ENCODE measurements at regions not wholly inside any gene's neighbourhood (a gene's known extent, or its start where the extent isn't known, plus 50 kb on each side); places are given as distances from the start of the nearest gene placed in this dataset.

DNA sequence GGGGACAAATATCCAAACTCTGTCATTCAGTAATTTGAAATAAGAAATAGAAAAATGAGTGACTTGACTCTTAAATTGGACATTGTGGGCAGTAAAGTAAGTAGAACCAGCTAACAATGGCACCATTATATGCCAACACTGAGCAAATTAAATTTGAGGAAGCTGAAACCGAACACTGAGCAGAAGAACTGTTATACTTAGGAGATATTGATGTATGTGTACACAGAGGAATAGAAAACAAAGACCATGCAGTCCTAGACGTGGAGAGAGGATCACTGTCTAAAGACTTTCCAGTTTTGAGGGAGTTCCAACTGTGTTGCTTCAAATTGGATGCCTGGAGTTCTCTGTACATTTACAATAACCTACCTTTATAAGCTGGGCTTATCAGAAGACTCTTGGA, 427.0 kb upstream of the EYS start:
- no peak overlapping the region for H3K4me3 ChIP-seq
- intact Hi-C loops (cut with micrococcal nuclease) (no loop called here), in situ Hi-C loops (cut with MboI) (no loop called here)
- no peaks in the 10 kb centered on the region for H3K9me1 ChIP-seq (ENCODE audit: control insufficient read depth, insufficient read depth, low read length)
- 3% methylated on average over 2 of the region's 2 CpGs for WGBS (ENCODE audit: insufficient coverage, low coverage, missing lambda C conversion rate)
- H3K4me1 ChIP-seq (replicated peaks in 1 of 2; ENCODE audit: control insufficient read depth in 2 of 2, insufficient read depth in 2 of 2, low read length in 2 of 2) = no peaks in the 10 kb centered on the region
- no peaks in the 10 kb centered on the region for H4K20me1 ChIP-seq (replicated peaks; ENCODE audit: control insufficient read depth, insufficient read depth, low read length)
- BruUV-seq (replicated peaks) = no TSS peak
- no peak overlapping the region for H2AFZ ChIP-seq (ENCODE audit: low read depth, low read length)
- no peak for ATAC-seq
- no peak for DNase-seq (ENCODE audit: extremely low read depth in 1 of 4, low spot score in 3 of 4)
- TF ChIP-seq ZNF239 (CRISPR knock-in tag; IDR thresholded peaks at IDR 0.05) (no peak), ZNF699 (CRISPR knock-in tag; IDR thresholded peaks at IDR 0.05; ENCODE audit: insufficient replicate concordance) (no peak), PML (IDR thresholded peaks at IDR 0.05; ENCODE audit: low read length) (no peak), TEAD2 (tag; IDR thresholded peaks at IDR 0.05) (no peak), BMI1 (IDR thresholded peaks at IDR 0.05; ENCODE audit: low read length) (no peak), JUND (IDR thresholded peaks at IDR 0.05; ENCODE audit: borderline replicate concordance, low read depth, low read length) (no peak), JUND (tag; IDR thresholded peaks at IDR 0.05; ENCODE audit: borderline replicate concordance, low read depth, low read length) (no peak), RFX5 (IDR thresholded peaks at IDR 0.05; ENCODE audit: low read depth, low read length) (no peak), WHSC1 (IDR thresholded peaks at IDR 0.05; ENCODE audit: low read length) (no peak), SNIP1 (IDR thresholded peaks at IDR 0.05; ENCODE audit: low read depth) (no peak)
- no peak overlapping the region for H3K9ac ChIP-seq (ENCODE audit: insufficient read depth in 1 of 2, low read depth in 2 of 2, low read length in 2 of 2)
- no peaks in the 10 kb centered on the region for H3K9me3 ChIP-seq (replicated peaks; ENCODE audit: control insufficient read depth, insufficient read depth, low read depth, low read length)
- no peak overlapping the region for H3K4me2 ChIP-seq (ENCODE audit: insufficient read depth, low read length)
- H3K27me3 ChIP-seq (ENCODE audit: control insufficient read depth in 2 of 2, insufficient read depth in 2 of 2, low read length in 2 of 2) = no peaks in the 10 kb centered on the region
- H3K36me3 ChIP-seq (ENCODE audit: control insufficient read depth, insufficient read depth, low read length) = no peaks in the 10 kb centered on the region
- no peak for FAIRE-seq
- ChIA-PET POLR2A (no interaction called here), CTCF (ENCODE audit: low intra/inter-chr PET ratio) (no interaction called here)
- no peak overlapping the region for H3K27ac ChIP-seq (ENCODE audit: extremely low read depth, low read depth, low read length)
- no peaks in the 10 kb centered on the region for H3K79me2 ChIP-seq (ENCODE audit: control insufficient read depth, insufficient read depth, low read length)

Measured in K562 (cell line).